K562 (cell line): ENCODE measurements at regions not wholly inside any gene's neighbourhood (a gene's known extent, or its start where the extent isn't known, plus 50 kb on each side); places are given as distances from the start of the nearest gene placed in this dataset.

Experiments used
- BHLHE40 ChIP-seq: IDR thresholded peaks from 2 replicates; pipeline ENCODE4 v1.6.1; 2011; ENCODE audit warnings: low read length, improper control_type of control experiment
- BRCA1 ChIP-seq, 2 experiments: fragments of 450-650 bp in 1 of 2; sonication (generic) in 1 of 2; formaldehyde crosslinking in 1 of 2; IDR thresholded peaks; 2 replicates each; pipeline versions ENCODE4 v1.5.0 to v1.6.1; 2017 to 2020; ENCODE audit warnings: mild to moderate bottlenecking in 1 of 2, missing genetic modification reagents in 1 of 2
- CAMTA2 ChIP-seq: fragments of 250-450 bp; sonication (Bioruptor Pico); conservative IDR thresholded peaks from 2 replicates; pipeline ENCODE4 v1.5.1; 2022
- DIDO1 ChIP-seq: fragments of 450-650 bp; IDR thresholded peaks from 2 replicates; pipeline ENCODE4 v1.6.1; 2016; ENCODE audit warnings: low read depth, missing biosample characterization, missing genetic modification characterization
- KAT7 ChIP-seq: sonication (generic); formaldehyde crosslinking; IDR thresholded peaks from 2 replicates; pipeline ENCODE4 v1.8.0; 2022; ENCODE audit warnings: missing genetic modification reagents, mild to moderate bottlenecking, borderline replicate concordance
- NELFE ChIP-seq: IDR thresholded peaks from 2 replicates; pipeline ENCODE4 v1.6.1; 2011; ENCODE audit warnings: mild to moderate bottlenecking; ENCODE audit not compliant: insufficient read depth, insufficient read length
- NFE2 ChIP-seq: IDR thresholded peaks from 2 replicates; pipeline ENCODE4 v1.6.1; 2014; ENCODE audit warnings: antibody characterized with exemption, low read depth
- POLR2AphosphoS2 ChIP-seq: IDR thresholded peaks from 2 replicates; pipeline ENCODE4 v1.6.1; 2012; ENCODE audit warnings: low read length, improper control_type of control experiment
- PRPF4 ChIP-seq: fragments of 200-400 bp; formaldehyde crosslinking; IDR thresholded peaks from one replicate; pipeline ENCODE4 v1.6.1; 2017; ENCODE audit warnings: low read length, low read depth, mild to moderate bottlenecking; ENCODE audit not compliant: insufficient read depth, poor library complexity, severe bottlenecking
- RBM34 ChIP-seq: fragments of 200-400 bp; formaldehyde crosslinking; IDR thresholded peaks from 2 replicates; pipeline ENCODE4 v1.6.1; 2018; ENCODE audit warnings: low read length, borderline replicate concordance; ENCODE audit not compliant: insufficient read depth
- ZBED1 ChIP-seq: IDR thresholded peaks from 2 replicates; pipeline ENCODE4 v1.6.1; 2014
- TF ChIP-seq, protein P1 (sequence below): sonication (generic); formaldehyde crosslinking; IDR thresholded peaks from 2 replicates; pipeline ENCODE4 v1.8.0; 2023; ENCODE audit warnings: mild to moderate bottlenecking, missing genetic modification reagents
- TF ChIP-seq, protein P2 (sequence below), 2 experiments: fragments of 200-800 bp in 1 of 2; sonication (Bioruptor generic) in 1 of 2; sonication (generic) in 1 of 2; formaldehyde crosslinking in 1 of 2; IDR thresholded peaks in 1 of 2; conservative IDR thresholded peaks in 1 of 2; 2 replicates each; pipeline versions ENCODE4 v1.5.0 to v1.6.1; 2016 to 2020; ENCODE audit warnings: missing compliant biosample characterization in 1 of 2, missing genetic modification characterization in 1 of 2, missing genetic modification reagents in 1 of 2
- TF ChIP-seq, protein P3 (sequence below): sonication (generic); formaldehyde crosslinking; IDR thresholded peaks from 2 replicates; pipeline ENCODE4 v1.8.0; 2023; ENCODE audit warnings: missing genetic modification reagents, mild to moderate bottlenecking, borderline replicate concordance
- TF ChIP-seq, protein P4 (sequence below): IDR thresholded peaks from 2 replicates; pipeline ENCODE4 v1.6.1; 2011; ENCODE audit warnings: borderline replicate concordance, low read depth, mild to moderate bottlenecking, moderate library complexity, low read length; ENCODE audit not compliant: insufficient read depth, poor library complexity, severe bottlenecking

DNA sequence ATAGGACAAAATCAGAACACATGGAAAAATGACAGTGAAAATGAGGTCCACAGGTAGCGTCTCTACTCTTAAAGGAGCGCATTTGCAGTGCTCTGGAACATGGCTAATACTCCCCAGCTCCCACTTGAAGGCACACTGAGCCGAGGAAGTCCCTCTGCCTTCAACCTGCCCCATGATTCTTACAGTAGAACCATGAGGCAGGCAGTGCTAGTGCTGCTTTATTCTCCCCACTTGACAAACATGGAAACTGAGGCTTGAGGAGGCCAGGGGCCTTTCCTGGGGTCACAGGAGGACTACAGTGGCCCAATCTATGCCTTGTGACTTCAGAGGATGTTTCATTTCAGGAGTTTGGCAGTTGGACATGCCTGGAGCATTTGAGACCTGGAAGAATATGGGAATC lies 244.1 kb upstream of the MAF start (continued):
- no peak for TF ChIP-seq NFE2
- no peak for TF ChIP-seq ZBED1
- TF ChIP-seq, protein P1, sequence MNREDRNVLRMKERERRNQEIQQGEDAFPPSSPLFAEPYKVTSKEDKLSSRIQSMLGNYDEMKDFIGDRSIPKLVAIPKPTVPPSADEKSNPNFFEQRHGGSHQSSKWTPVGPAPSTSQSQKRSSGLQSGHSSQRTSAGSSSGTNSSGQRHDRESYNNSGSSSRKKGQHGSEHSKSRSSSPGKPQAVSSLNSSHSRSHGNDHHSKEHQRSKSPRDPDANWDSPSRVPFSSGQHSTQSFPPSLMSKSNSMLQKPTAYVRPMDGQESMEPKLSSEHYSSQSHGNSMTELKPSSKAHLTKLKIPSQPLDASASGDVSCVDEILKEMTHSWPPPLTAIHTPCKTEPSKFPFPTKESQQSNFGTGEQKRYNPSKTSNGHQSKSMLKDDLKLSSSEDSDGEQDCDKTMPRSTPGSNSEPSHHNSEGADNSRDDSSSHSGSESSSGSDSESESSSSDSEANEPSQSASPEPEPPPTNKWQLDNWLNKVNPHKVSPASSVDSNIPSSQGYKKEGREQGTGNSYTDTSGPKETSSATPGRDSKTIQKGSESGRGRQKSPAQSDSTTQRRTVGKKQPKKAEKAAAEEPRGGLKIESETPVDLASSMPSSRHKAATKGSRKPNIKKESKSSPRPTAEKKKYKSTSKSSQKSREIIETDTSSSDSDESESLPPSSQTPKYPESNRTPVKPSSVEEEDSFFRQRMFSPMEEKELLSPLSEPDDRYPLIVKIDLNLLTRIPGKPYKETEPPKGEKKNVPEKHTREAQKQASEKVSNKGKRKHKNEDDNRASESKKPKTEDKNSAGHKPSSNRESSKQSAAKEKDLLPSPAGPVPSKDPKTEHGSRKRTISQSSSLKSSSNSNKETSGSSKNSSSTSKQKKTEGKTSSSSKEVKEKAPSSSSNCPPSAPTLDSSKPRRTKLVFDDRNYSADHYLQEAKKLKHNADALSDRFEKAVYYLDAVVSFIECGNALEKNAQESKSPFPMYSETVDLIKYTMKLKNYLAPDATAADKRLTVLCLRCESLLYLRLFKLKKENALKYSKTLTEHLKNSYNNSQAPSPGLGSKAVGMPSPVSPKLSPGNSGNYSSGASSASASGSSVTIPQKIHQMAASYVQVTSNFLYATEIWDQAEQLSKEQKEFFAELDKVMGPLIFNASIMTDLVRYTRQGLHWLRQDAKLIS (CRISPR knock-in tag) = no peak
- TF ChIP-seq DIDO1 (tag) = no peak
- peak; percentile 77; the same call in 1 of the 2 replicates for TF ChIP-seq POLR2AphosphoS2
- no peak for TF ChIP-seq NELFE
- TF ChIP-seq, protein P2, sequence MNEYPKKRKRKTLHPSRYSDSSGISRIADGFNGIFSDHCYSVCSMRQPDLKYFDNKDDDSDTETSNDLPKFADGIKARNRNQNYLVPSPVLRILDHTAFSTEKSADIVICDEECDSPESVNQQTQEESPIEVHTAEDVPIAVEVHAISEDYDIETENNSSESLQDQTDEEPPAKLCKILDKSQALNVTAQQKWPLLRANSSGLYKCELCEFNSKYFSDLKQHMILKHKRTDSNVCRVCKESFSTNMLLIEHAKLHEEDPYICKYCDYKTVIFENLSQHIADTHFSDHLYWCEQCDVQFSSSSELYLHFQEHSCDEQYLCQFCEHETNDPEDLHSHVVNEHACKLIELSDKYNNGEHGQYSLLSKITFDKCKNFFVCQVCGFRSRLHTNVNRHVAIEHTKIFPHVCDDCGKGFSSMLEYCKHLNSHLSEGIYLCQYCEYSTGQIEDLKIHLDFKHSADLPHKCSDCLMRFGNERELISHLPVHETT (CRISPR knock-in tag; conservative IDR thresholded peaks at IDR 0.05 in 1 of 2, IDR thresholded peaks at IDR 0.05 in 1 of 2) = 0 out of 4 replicates have a peak, but pooled peaks of 1 of the 2 experiments have one; percentile 35
- no peak for TF ChIP-seq BHLHE40
- TF ChIP-seq, protein P3, sequence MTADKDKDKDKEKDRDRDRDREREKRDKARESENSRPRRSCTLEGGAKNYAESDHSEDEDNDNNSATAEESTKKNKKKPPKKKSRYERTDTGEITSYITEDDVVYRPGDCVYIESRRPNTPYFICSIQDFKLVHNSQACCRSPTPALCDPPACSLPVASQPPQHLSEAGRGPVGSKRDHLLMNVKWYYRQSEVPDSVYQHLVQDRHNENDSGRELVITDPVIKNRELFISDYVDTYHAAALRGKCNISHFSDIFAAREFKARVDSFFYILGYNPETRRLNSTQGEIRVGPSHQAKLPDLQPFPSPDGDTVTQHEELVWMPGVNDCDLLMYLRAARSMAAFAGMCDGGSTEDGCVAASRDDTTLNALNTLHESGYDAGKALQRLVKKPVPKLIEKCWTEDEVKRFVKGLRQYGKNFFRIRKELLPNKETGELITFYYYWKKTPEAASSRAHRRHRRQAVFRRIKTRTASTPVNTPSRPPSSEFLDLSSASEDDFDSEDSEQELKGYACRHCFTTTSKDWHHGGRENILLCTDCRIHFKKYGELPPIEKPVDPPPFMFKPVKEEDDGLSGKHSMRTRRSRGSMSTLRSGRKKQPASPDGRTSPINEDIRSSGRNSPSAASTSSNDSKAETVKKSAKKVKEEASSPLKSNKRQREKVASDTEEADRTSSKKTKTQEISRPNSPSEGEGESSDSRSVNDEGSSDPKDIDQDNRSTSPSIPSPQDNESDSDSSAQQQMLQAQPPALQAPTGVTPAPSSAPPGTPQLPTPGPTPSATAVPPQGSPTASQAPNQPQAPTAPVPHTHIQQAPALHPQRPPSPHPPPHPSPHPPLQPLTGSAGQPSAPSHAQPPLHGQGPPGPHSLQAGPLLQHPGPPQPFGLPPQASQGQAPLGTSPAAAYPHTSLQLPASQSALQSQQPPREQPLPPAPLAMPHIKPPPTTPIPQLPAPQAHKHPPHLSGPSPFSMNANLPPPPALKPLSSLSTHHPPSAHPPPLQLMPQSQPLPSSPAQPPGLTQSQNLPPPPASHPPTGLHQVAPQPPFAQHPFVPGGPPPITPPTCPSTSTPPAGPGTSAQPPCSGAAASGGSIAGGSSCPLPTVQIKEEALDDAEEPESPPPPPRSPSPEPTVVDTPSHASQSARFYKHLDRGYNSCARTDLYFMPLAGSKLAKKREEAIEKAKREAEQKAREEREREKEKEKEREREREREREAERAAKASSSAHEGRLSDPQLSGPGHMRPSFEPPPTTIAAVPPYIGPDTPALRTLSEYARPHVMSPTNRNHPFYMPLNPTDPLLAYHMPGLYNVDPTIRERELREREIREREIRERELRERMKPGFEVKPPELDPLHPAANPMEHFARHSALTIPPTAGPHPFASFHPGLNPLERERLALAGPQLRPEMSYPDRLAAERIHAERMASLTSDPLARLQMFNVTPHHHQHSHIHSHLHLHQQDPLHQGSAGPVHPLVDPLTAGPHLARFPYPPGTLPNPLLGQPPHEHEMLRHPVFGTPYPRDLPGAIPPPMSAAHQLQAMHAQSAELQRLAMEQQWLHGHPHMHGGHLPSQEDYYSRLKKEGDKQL (CRISPR knock-in tag) = no peak
- TF ChIP-seq BRCA1 (IDR thresholded peaks at IDR 0.05) = no peak
- TF ChIP-seq BRCA1 (CRISPR knock-in tag; IDR thresholded peaks at IDR 0.05) = no peak
- TF ChIP-seq PRPF4 = no peak
- TF ChIP-seq CAMTA2 (CRISPR knock-in tag) = no peak
- TF ChIP-seq, protein P4, sequence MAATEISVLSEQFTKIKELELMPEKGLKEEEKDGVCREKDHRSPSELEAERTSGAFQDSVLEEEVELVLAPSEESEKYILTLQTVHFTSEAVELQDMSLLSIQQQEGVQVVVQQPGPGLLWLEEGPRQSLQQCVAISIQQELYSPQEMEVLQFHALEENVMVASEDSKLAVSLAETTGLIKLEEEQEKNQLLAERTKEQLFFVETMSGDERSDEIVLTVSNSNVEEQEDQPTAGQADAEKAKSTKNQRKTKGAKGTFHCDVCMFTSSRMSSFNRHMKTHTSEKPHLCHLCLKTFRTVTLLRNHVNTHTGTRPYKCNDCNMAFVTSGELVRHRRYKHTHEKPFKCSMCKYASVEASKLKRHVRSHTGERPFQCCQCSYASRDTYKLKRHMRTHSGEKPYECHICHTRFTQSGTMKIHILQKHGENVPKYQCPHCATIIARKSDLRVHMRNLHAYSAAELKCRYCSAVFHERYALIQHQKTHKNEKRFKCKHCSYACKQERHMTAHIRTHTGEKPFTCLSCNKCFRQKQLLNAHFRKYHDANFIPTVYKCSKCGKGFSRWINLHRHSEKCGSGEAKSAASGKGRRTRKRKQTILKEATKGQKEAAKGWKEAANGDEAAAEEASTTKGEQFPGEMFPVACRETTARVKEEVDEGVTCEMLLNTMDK = no peak
- no peak for TF ChIP-seq KAT7
- no peak for TF ChIP-seq RBM34
